ENCODE measurements at regions not wholly inside any gene's neighbourhood (a gene's known extent, or its start where the extent isn't known, plus 50 kb on each side); places are given as distances from the start of the nearest gene placed in this dataset.
A peak's percentile ranks its signal among the peaks of the same experiment; 100 is the strongest.

- Histone ChIP-seq H3K27me3 (no peaks in the 10 kb centered on the region), H3K27ac (no peak overlapping the region), H3K4me1 (peaks cover 0 to 4% (median 0%) of the 10 kb centered on the region in 4 donors), H3K9me3 (no peaks in the 10 kb centered on the region), H3K36me3 (no peaks in the 10 kb centered on the region), H3K4me3 (no peak overlapping the region)
- no peak for ATAC-seq (ENCODE audit: low FRiP score in 2 of 2)
- no peak for TF ChIP-seq CTCF (IDR thresholded peaks at IDR 0.05)
- TF ChIP-seq EP300 (IDR thresholded peaks at IDR 0.05): no peak
- TF ChIP-seq POLR2A (IDR thresholded peaks at IDR 0.05): no peak
- no peak for TF ChIP-seq POLR2AphosphoS5 (IDR thresholded peaks at IDR 0.05)
- 75 to 77% methylated on average over 5 of the region's 5 CpGs for WGBS, 2 donors
- no peak for DNase-seq
These were observed 111.3 kb downstream of the DAD1 start for GRCh38 chr14:22477569-22478194.

- Histone ChIP-seq H3K36me3 (no peaks in the 10 kb centered on the region), H3K4me1 (peaks cover 0 to 4% (median 1%) of the 10 kb centered on the region in 4 donors), H3K27me3 (no peaks in the 10 kb centered on the region), H3K4me3 (no peak overlapping the region), H3K9me3 (no peaks in the 10 kb centered on the region), H3K27ac (no peak overlapping the region)
- WGBS, 2 donors: 41 to 64% methylated on average over 2 of the region's 2 CpGs
- TF ChIP-seq POLR2A (IDR thresholded peaks at IDR 0.05) (no peak), POLR2AphosphoS5 (IDR thresholded peaks at IDR 0.05) (no peak), CTCF (IDR thresholded peaks at IDR 0.05) (no peak), EP300 (IDR thresholded peaks at IDR 0.05) (no peak)
- DNase-seq (no peak), ATAC-seq (ENCODE audit: low FRiP score in 2 of 2) (peak in 1 of 2 donors; percentile 41)
These were observed 112.1 kb downstream of the DAD1 start for GRCh38 chr14:22476887-22477286.

- Histone ChIP-seq H3K4me3 (no peak overlapping the region), H3K36me3 (no peaks in the 10 kb centered on the region), H3K27ac (no peak overlapping the region), H3K9me3 (no peaks in the 10 kb centered on the region), H3K27me3 (no peaks in the 10 kb centered on the region), H3K4me1 (peaks cover 0 to 8% (median 2%) of the 10 kb centered on the region in 4 donors)
- ATAC-seq (ENCODE audit: low FRiP score in 2 of 2): no peak
- 56 to 60% methylated on average over 5 of the region's 5 CpGs for WGBS, 2 donors
- DNase-seq: no peak
- TF ChIP-seq POLR2AphosphoS5 (IDR thresholded peaks at IDR 0.05) (no peak), POLR2A (IDR thresholded peaks at IDR 0.05) (no peak), CTCF (IDR thresholded peaks at IDR 0.05) (no peak)
These were observed 112.8 kb downstream of the DAD1 start for GRCh38 chr14:22476005-22476751.

GRCh38 chr14:22475381-22475780 is 113.6 kb downstream of the DAD1 start:
- H3K27ac ChIP-seq: no peak overlapping the region
- ATAC-seq (ENCODE audit: low FRiP score in 2 of 2) (no peak), DNase-seq (no peak)
- no peaks in the 10 kb centered on the region for H3K27me3 ChIP-seq
- no peak overlapping the region for H3K4me3 ChIP-seq
- 69 to 70% methylated on average over 6 of the region's 6 CpGs for WGBS, 2 donors
- peaks cover 0 to 8% (median 2%) of the 10 kb centered on the region in 4 donors for H3K4me1 ChIP-seq
- TF ChIP-seq POLR2A (IDR thresholded peaks at IDR 0.05): no peak
- no peak for TF ChIP-seq CTCF (IDR thresholded peaks at IDR 0.05)
- TF ChIP-seq POLR2AphosphoS5 (IDR thresholded peaks at IDR 0.05): no peak
- TF ChIP-seq EP300 (IDR thresholded peaks at IDR 0.05): no peak
- H3K36me3 ChIP-seq: no peaks in the 10 kb centered on the region
- H3K9me3 ChIP-seq: no peaks in the 10 kb centered on the region

Data from upper lobe of left lung (tissue), 6 donors.